ENCODE measurements at regions not wholly inside any gene's neighbourhood (a gene's known extent, or its start where the extent isn't known, plus 50 kb on each side); places are given as distances from the start of the nearest gene placed in this dataset.
"Not testable (repeated sequence)": the region's sequence is repeated elsewhere in the genome, so short reads cannot be mapped to it uniquely, and the experiment has no call there.

DNA sequence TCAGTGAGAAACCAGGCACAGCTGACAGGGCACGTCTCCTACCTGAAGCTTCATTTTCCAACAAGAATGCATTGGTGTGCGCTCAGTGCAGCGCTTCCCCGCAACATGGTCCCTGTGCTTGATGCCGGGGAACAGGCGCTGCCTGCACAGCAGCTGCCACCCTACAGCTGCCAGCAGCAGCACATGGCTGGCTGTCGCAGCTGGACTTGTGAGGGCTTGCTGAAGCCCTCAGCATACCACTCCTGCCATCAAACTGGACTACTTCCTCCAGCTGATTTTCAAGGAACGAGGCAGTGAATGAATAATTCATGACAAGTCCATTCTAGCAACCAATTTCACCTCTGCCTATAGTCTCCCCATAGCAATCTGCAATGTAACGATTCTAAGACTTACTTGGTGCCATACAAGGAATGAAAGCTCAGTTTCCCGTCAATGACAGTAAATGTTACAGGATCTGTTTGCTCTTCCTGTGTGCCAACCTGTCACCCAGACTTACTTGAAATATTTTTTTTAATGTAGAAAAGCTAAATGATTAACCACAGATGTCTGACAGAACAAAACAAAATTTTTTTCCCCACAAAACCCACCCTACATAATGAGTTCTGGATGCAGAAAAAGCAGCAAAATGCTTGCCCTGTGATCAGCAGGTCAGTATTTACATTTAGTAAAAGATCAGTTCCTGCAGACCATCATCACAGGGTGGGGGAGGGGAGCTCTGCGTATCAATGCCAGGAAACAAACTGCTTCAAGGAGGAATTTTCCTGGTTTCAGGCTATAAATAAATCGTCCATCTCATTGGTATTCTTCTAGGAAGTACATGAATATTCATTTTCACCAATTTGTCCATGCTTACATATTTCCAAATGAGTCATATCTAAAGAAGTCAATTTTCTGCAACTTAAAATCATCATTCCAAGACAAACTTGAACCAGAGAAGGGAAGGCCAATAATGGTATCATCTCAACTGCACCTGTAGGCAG lies 140.6 kb downstream of the ALOX5 start:
- no peak for DNase-seq

DNA sequence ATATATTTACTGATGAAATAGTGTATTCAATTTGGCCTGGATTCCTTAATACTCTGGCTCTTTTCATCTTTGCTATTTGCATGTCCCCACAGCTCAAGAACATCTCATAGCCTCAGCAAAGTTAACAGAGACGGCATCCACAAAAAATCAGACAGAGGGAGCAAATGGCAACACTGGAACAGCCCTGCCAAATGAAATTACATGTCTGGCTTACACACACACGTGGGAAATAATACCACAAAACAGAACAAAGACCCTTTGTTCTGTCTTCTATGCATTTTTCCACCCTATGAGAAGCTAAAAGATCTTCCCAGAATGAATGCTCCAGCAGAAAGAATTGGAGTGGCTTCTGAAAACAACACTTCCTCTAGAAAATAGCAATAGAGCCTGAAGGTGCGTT lies 139.5 kb downstream of the ALOX5 start:
- no peak for DNase-seq

DNA sequence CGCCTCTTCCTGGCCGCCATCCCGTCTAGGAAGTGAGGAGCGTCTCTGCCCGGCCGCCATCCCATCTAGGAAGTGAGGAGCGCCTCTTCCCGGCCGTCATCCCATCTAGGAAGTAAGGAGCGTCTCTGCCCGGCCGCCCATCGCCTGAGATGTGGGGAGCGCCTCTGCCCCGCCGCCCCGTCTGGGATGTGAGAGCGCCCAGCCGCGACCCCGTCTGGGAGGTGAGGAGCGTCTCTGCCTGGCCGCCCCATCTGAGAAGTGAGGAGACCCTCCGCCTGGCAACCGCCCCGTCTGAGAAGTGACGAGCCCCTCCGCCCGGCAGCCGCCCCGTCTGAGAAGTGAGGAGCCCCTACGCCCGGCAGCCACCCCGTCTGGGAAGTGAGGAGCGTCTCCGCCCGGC lies 137.9 kb downstream of the ALOX5 start:
- DNase-seq, result not testable (repeated sequence)

DNA sequence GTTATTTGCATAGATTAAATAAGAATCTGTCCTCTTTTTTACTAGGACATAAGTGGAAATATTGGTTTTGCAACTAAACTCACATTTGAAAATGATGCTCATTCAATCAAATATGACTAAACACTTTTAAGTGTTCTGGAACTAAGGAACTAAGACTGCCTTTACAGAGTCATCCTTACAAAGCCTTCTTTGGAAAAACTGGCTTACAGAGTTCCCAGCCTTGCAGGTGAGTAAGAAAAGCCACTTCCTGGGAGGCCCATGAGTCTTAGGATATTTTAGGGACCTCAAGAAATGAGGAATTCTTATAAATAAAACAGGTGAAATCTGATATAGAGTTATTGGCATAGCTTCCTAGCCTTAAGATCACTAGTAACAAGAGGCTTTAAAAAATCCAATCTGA lies 135.5 kb downstream of the ALOX5 start:
- no peak for DNase-seq

DNA sequence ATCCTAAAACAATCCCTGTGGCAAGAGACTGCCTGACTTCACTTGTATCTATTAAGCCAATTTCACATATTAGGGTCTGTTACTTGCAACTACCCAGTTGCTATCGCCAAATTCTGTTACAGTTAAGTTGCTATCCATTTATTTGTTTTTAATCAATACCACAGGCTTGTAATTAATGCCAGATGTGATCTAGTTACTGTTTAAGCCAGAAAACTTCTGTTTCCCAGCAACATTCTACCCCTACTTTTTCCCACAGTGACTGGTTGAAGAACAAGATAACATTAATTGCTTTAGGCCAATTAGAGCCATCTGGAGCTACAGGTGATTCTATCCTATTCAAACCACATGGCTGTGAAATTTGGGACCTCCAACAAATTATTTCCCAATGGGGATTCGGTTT lies 131.3 kb downstream of the ALOX5 start:
- no peak for DNase-seq

DNA sequence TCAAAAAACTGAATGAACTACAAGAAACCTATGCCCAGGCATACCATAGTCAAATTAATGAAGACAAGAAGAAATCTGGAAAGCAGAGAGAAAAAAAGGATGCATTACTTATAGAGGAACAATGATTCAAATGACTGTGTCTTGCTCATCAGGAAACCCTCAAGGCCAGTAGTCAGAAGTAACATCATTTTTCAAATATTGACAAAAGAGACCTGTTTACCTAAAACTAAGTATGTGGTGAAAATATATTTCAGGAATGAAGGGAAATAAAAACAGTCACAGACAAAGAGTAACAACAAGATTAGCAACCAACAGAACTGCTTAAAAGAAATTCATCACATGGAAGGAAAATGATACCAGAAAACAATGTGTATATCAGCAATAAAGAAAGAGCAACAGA lies 128.4 kb downstream of the ALOX5 start:
- no peak for DNase-seq

DNA sequence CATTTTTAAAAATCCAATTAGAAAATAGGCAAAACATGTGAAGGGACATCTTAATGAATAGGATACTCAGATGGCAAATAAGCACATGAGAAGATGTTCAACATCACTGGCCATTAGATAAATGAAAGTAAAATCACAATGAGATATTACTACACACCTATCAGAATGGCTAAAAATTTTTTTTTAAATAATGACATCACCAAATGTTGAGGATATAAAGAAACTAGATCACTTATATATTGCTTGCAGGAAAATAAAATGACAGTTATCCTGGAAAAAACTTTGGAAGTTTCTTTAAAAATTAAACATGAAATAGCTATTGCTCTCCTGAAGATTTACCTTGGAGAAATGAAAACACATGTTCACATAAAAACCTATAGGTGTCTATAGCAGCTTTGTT lies 127.8 kb downstream of the ALOX5 start:
- DNase-seq, result no peak

DNA sequence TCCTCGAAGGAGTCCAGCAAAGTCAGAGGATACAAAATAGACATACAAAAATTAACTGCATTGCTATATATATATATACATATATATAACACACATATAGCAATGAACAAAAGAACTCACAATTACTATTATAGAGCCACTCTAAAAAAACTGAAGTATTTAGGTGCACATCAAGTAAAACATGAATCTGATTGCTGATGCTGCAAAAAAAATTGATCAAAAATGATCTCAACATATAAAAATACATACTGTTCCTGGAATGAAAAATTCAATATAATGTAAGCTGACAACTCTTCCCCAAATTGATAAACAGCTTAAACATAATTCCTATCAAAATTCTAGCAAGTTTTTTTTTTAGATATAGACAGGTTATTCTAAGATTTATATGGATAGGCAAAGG lies 126.8 kb downstream of the ALOX5 start:
- no peak for DNase-seq

DNA sequence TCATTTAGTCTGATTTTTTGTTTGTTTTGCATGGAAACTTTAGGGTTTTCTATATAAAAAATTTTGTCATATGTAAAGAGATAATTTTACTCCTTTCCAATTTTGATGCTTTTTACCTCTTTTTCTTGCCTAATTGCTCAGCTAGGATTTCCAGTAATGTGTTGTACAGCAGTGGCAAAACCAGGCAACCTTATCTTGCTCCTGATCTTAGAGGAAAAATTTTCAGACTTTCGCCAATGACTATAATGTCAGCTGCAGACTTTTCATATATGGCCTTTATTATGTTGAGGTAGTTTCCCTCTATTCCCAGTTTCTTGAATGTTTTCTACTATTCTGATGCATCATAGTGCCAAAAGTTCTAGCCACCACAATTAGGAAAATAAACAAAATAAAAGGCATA lies 126.3 kb downstream of the ALOX5 start:
- no peak for DNase-seq

DNA sequence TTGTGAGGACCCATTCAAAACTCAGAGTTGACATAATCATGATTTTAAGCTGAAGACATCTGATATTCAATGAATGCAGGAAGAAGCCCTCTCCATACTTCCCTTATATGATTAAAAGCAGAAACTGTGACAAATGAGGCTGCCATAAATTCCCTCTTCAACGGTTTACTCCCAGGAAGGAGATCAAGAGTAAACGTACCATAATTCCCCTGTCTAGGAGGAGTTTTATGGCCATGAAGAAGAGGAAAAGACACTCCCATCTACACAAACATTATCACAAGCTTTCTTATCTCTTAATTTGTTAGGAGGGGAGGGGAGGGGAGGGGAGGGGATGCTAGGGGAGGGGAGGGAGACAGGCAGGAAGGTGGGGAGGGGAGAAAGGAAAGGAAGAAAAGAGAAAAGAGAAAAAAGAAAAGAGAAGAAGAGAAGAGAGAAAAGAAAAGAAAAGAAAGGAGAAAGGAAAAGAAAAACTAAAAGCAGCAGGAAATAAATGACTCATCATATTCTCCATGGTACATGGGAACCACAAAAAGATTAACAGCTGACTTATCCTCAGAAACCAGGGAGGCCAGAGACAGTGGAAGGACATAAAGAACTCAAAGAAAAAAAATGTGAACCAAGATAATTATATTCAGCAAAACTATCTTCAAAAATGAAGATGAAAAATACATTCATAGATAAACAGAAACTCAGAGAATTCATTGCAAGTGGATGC lies 121.6 kb downstream of the ALOX5 start:
- no peak for DNase-seq

Measured in activated T-cell treated with anti-CD3 and anti-CD28 coated beads, Interleukin-2, amount 50 U/mL, for 48 hours (primary cell).